ENCODE measurements at regions not wholly inside any gene's neighbourhood (a gene's known extent, or its start where the extent isn't known, plus 50 kb on each side); places are given as distances from the start of the nearest gene placed in this dataset.
"Not testable (repeated sequence)": the region's sequence is repeated elsewhere in the genome, so short reads cannot be mapped to it uniquely, and the experiment has no call there.

- TF ChIP-seq PPARA (CRISPR knock-in tag; IDR thresholded peaks at IDR 0.05; ENCODE audit: borderline replicate concordance): no peak
- no peak for TF ChIP-seq ZC3H10 (CRISPR knock-in tag; IDR thresholded peaks at IDR 0.05)
- no peak for TF ChIP-seq ZNF565 (CRISPR knock-in tag; conservative IDR thresholded peaks at IDR 0.05; ENCODE audit: low read depth)
- TF ChIP-seq SNAI2 (CRISPR knock-in tag; IDR thresholded peaks at IDR 0.05): no peak
- no peak for TF ChIP-seq POU6F1 (CRISPR knock-in tag; IDR thresholded peaks at IDR 0.05; ENCODE audit: borderline replicate concordance, low read depth)
- no peak for TF ChIP-seq RARB (CRISPR knock-in tag; IDR thresholded peaks at IDR 0.05)
- no peak for TF ChIP-seq OSR1 (CRISPR knock-in tag; IDR thresholded peaks at IDR 0.05)
- no peak for TF ChIP-seq ZNF8 (CRISPR knock-in tag; IDR thresholded peaks at IDR 0.05)
- TF ChIP-seq TSHZ2 (CRISPR knock-in tag; IDR thresholded peaks at IDR 0.05): no peak
- TF ChIP-seq PATZ1 (CRISPR knock-in tag; IDR thresholded peaks at IDR 0.05; ENCODE audit: borderline replicate concordance): no peak
- no peak for TF ChIP-seq CSDC2 (CRISPR knock-in tag; IDR thresholded peaks at IDR 0.05)
- TF ChIP-seq CREB5 (CRISPR knock-in tag; IDR thresholded peaks at IDR 0.05; ENCODE audit: low read depth): no peak
- no peak for TF ChIP-seq ARNTL (CRISPR knock-in tag; IDR thresholded peaks at IDR 0.05; ENCODE audit: borderline replicate concordance, low read depth)
- ATAC-seq: no peak
Measured at GRCh38 chr3:163364717-163365116, 1713.6 kb downstream of the SI start.

GRCh38 chr3:163362151-163362550 is 1716.1 kb downstream of the SI start:
- TF ChIP-seq ZNF8 (CRISPR knock-in tag; IDR thresholded peaks at IDR 0.05) (peak; percentile 70), OSR1 (CRISPR knock-in tag; IDR thresholded peaks at IDR 0.05) (no peak), TCF4 (CRISPR knock-in tag; IDR thresholded peaks at IDR 0.05; ENCODE audit: borderline replicate concordance) (peak; percentile 91), ISL1 (CRISPR knock-in tag; IDR thresholded peaks at IDR 0.05) (peak; percentile 85), PPARA (CRISPR knock-in tag; IDR thresholded peaks at IDR 0.05; ENCODE audit: borderline replicate concordance) (peak; percentile 40; the same call in 1 of the 2 replicates), ZNF70 (CRISPR knock-in tag; IDR thresholded peaks at IDR 0.05) (peak; percentile 29; the same call in 1 of the 2 replicates), ZNF565 (CRISPR knock-in tag; conservative IDR thresholded peaks at IDR 0.05; ENCODE audit: low read depth) (peak; percentile 76; the same call in 1 of the 2 replicates), RARB (CRISPR knock-in tag; IDR thresholded peaks at IDR 0.05) (no peak), ZC3H10 (CRISPR knock-in tag; IDR thresholded peaks at IDR 0.05) (no peak), TOX (CRISPR knock-in tag; IDR thresholded peaks at IDR 0.05; ENCODE audit: borderline replicate concordance) (no peak), ESRRG (CRISPR knock-in tag; IDR thresholded peaks at IDR 0.05) (peak; percentile 75; the same call in 1 of the 2 replicates), TSHZ2 (CRISPR knock-in tag; IDR thresholded peaks at IDR 0.05) (peak; percentile 96), BACH2 (CRISPR knock-in tag; IDR thresholded peaks at IDR 0.05; ENCODE audit: borderline replicate concordance) (no peak), SNAI2 (CRISPR knock-in tag; IDR thresholded peaks at IDR 0.05) (0 out of 2 replicates have a peak, but pooled peaks have one; percentile 49), GLIS3 (CRISPR knock-in tag; IDR thresholded peaks at IDR 0.05) (peak; percentile 73), CSRNP3 (CRISPR knock-in tag; IDR thresholded peaks at IDR 0.05) (peak; percentile 96)
- no peak for ATAC-seq

GRCh38 chr3:163361357-163361878 is 1716.9 kb downstream of the SI start:
- not testable (repeated sequence) for ATAC-seq
